ENCODE measurements at regions not wholly inside any gene's neighbourhood (a gene's known extent, or its start where the extent isn't known, plus 50 kb on each side); places are given as distances from the start of the nearest gene placed in this dataset.

- Histone ChIP-seq H3K36me3 (ENCODE audit: control insufficient read depth in 2 of 2, insufficient read depth in 1 of 2, low read length in 2 of 2) (no peaks in the 10 kb centered on the region), H3K4me3 (ENCODE audit: low read depth, low read length) (no peak overlapping the region), H3K27ac (ENCODE audit: extremely low read depth, low read depth, low read length) (no peak overlapping the region), H3K9me3 (ENCODE audit: control insufficient read depth, insufficient read depth, low read depth, low read length) (no peaks in the 10 kb centered on the region), H3K4me1 (ENCODE audit: control insufficient read depth, insufficient read depth, low read length) (no peaks in the 10 kb centered on the region)
- CTCF ChIA-PET = no interaction called here
- TF ChIP-seq WT1 (tag by site-specific recombination; IDR thresholded peaks at IDR 0.05) (no peak), ZNF391 (tag by site-specific recombination; IDR thresholded peaks at IDR 0.05; ENCODE audit: borderline replicate concordance, low read depth) (no peak), REST (tag by site-specific recombination; IDR thresholded peaks at IDR 0.05) (no peak), ZXDB (tag by site-specific recombination; IDR thresholded peaks at IDR 0.05) (no peak), ZNF692 (tag by site-specific recombination; IDR thresholded peaks at IDR 0.05) (no peak), ZBTB48 (tag by site-specific recombination; IDR thresholded peaks at IDR 0.05) (no peak), ZNF561 (tag by site-specific recombination; IDR thresholded peaks at IDR 0.05; ENCODE audit: borderline replicate concordance) (no peak), ZNF571 (tag by site-specific recombination; IDR thresholded peaks at IDR 0.05) (no peak), ZNF148 (tag by site-specific recombination; IDR thresholded peaks at IDR 0.05; ENCODE audit: borderline replicate concordance) (no peak), ZNF510 (tag by site-specific recombination; IDR thresholded peaks at IDR 0.05; ENCODE audit: insufficient replicate concordance) (no peak), ZNF274 (IDR thresholded peaks at IDR 0.05; ENCODE audit: low read length) (no peak), ZNF274 (tag by site-specific recombination; IDR thresholded peaks at IDR 0.05; ENCODE audit: borderline replicate concordance) (no peak), ZNF37A (tag by site-specific recombination; IDR thresholded peaks at IDR 0.05) (no peak), SALL2 (tag by site-specific recombination; IDR thresholded peaks at IDR 0.05; ENCODE audit: borderline replicate concordance) (no peak)
- POLR2A ChIA-PET = no interaction called here
Observed at GRCh38 chr4:43456383-43456782, 563.9 kb downstream of the GRXCR1 start.

GRCh38 chr4:43457866-43458265, 565.4 kb downstream of the GRXCR1 start:
- H3K9me3 ChIP-seq (ENCODE audit: control insufficient read depth, insufficient read depth, low read depth, low read length) = no peaks in the 10 kb centered on the region
- H3K4me3 ChIP-seq (ENCODE audit: low read depth, low read length) = no peak overlapping the region
- no peaks in the 10 kb centered on the region for H3K36me3 ChIP-seq (ENCODE audit: control insufficient read depth in 2 of 2, insufficient read depth in 1 of 2, low read length in 2 of 2)
- ChIA-PET POLR2A (no interaction called here), CTCF (no interaction called here)
- H3K27ac ChIP-seq (ENCODE audit: extremely low read depth, low read depth, low read length) = no peak overlapping the region
- H3K4me1 ChIP-seq (ENCODE audit: control insufficient read depth, insufficient read depth, low read length) = no peaks in the 10 kb centered on the region
- TF ChIP-seq SALL2 (tag by site-specific recombination; IDR thresholded peaks at IDR 0.05; ENCODE audit: borderline replicate concordance) (no peak), ZNF549 (tag by site-specific recombination; IDR thresholded peaks at IDR 0.05) (no peak), ZNF513 (tag by site-specific recombination; IDR thresholded peaks at IDR 0.05) (no peak), ZNF423 (tag by site-specific recombination; IDR thresholded peaks at IDR 0.05) (no peak), ZNF394 (tag by site-specific recombination; IDR thresholded peaks at IDR 0.05; ENCODE audit: borderline replicate concordance) (no peak), ZNF133 (tag by site-specific recombination; IDR thresholded peaks at IDR 0.05) (no peak), ZNF449 (tag by site-specific recombination; IDR thresholded peaks at IDR 0.05) (no peak), ZNF433 (tag by site-specific recombination; IDR thresholded peaks at IDR 0.05; ENCODE audit: low read depth) (no peak), ZNF521 (tag by site-specific recombination; IDR thresholded peaks at IDR 0.05) (no peak), ZNF404 (tag by site-specific recombination; IDR thresholded peaks at IDR 0.05) (no peak), ZBTB26 (tag by site-specific recombination; optimal IDR thresholded peaks at IDR 0.05) (no peak)
